A172 (cell line): ENCODE measurements at regions not wholly inside any gene's neighbourhood (a gene's known extent, or its start where the extent isn't known, plus 50 kb on each side); places are given as distances from the start of the nearest gene placed in this dataset.
"Not testable (repeated sequence)": the region's sequence is repeated elsewhere in the genome, so short reads cannot be mapped to it uniquely, and the experiment has no call there.

Source experiments
- DNase-seq: peaks from one replicate; pipeline ENCODE4 v3.0.0-alpha.2; 2015; ENCODE audit warnings: low spot score

GRCh38 chr17:52895272-52895671 lies 736.8 kb upstream of the CA10 start:
- DNase-seq, result no peak

- no peak for DNase-seq
These were observed 733.8 kb upstream of the CA10 start for GRCh38 chr17:52892334-52892733.

DNA sequence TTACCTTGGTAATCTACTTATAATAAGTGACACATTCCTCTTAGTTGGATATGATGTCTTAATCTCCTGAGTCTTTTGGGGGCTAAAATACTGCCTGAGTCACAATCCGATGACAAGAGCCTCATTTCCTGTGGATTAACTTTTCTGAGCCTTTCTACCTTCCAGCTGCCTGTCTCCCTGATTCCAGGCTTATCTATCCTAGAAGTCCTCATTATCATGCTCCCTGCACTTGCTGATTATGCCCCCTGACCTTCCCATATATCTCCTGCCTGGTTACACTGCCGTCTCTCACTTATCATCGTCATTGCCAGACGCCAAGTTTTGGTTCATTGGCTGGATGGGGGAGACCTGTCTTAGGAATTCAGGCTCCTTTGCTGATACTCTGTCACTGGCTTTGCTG lies 727.4 kb upstream of the CA10 start:
- DNase-seq, result no peak

DNA sequence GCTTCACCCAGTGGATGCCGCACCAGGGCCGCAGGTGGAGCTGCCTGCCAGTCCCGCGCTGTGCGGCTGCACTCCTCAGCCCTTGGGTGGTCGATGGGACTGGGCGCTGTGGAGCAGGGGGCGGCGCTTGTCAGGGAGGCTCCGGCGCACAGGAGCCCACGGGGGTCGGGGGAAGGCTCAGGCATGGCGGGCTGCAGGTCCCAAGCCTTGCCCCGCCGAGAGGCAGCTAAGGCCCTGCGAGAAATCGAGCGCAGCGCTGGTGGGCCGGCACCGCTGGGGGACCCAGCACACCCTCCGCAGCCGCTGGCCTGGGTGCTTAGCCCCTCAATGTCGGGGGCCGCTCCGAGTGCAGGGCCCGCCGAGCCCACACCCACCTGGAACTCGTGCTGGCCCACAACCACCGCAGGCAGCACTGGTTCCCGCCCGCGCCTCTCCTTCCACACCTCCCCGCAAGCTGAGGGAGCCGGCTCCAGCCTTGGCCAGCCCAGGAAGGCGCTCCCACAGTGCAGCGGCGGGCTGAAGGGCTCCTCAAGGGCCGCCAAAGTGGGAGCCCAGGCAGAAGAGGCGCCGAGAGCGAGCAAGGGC lies 725.5 kb upstream of the CA10 start:
- DNase-seq, result not testable (repeated sequence)

DNA sequence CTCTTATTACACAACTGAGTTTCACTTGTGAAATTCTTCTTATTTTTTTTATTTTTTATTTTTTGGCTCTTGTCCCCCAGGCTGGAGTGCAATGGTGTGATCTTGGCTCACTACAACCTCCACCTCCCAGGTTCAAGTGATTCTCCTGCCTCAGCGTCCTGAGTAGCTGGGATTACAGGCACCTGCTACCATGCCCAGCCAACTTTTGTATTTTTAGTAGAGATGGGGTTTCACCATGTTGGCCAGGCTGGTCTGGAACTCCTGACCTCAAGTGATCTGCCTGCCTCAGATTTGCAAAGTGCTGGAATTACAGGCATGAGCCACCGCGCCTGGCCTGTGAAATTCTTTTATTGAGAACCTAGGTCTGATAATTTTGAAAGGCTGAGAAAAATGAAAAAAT lies 688.3 kb upstream of the CA10 start:
- DNase-seq, result not testable (repeated sequence)

DNA sequence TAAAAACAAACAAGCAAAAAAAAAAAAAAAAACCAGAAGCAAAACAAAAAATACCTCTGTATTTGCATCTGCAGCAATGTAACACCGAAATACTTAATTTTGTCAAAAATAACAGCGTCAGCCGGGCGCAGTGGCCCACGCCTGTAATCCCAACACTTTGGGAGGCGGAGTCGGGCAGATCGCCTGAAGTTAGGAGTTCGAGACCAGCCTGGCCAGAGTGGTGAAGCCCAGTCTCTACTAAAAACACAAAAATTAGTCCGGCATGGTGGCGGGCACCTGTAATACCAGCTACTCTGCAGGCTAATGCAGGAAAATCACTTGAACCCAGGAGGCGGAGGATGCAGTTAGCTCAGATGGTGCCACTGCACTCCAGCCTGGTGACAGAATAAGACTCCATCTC lies 683.5 kb upstream of the CA10 start:
- no peak for DNase-seq

- DNase-seq, result no peak
These were observed 679.0 kb upstream of the CA10 start for GRCh38 chr17:52837492-52837891.

DNA sequence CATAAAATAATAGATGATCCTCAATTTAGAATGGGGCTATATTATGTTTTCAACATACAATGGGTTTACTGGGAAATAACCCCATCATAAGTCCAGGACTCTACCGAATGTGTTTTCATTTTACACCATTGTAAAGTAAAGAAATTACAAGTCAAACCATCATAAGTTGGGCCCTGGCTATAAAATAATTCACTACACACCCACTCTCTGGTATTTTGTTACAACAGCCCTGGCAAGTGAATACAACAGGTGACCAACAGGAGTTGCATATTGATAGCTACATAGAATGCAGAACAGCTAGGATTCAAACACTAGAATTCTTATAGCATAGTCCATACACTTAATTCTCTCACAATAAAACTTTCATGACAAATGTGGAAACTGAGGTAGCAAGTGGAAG lies 673.0 kb upstream of the CA10 start:
- no peak for DNase-seq

- DNase-seq, result peak; percentile 42
These were observed 670.1 kb upstream of the CA10 start for GRCh38 chr17:52828621-52829020.

GRCh38 chr17:52827526-52827925 lies 669.0 kb upstream of the CA10 start:
- no peak for DNase-seq

- DNase-seq, result no peak
These were observed 666.0 kb upstream of the CA10 start for GRCh38 chr17:52824542-52824941.

- DNase-seq, result no peak
These were observed 664.6 kb upstream of the CA10 start for GRCh38 chr17:52823155-52823554.

- DNase-seq, result no peak
These were observed 631.9 kb upstream of the CA10 start for GRCh38 chr17:52790359-52790955.

GRCh38 chr17:52789829-52790228 lies 631.3 kb upstream of the CA10 start:
- no peak for DNase-seq

DNA sequence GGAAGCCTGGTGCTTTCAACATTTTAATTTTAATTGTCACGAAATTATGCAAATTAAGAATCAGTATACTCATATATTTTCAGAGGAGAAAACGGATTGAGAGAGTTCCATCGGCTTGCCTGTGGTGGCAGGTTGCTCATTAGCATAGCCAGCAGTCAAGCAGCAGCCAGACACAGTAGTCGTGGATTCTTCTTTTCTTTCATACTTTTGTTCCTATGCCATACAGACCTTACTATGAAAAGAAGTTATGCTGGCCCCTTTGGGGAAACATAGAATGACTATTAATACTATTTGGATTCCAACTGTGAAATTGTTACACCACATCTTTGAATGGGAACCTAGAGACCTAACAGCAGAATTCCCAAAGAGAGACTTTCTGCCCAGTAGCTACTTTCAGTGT lies 617.7 kb upstream of the CA10 start:
- DNase-seq, result no peak

- no peak for DNase-seq
These were observed 604.3 kb upstream of the CA10 start for GRCh38 chr17:52762794-52763167.

DNA sequence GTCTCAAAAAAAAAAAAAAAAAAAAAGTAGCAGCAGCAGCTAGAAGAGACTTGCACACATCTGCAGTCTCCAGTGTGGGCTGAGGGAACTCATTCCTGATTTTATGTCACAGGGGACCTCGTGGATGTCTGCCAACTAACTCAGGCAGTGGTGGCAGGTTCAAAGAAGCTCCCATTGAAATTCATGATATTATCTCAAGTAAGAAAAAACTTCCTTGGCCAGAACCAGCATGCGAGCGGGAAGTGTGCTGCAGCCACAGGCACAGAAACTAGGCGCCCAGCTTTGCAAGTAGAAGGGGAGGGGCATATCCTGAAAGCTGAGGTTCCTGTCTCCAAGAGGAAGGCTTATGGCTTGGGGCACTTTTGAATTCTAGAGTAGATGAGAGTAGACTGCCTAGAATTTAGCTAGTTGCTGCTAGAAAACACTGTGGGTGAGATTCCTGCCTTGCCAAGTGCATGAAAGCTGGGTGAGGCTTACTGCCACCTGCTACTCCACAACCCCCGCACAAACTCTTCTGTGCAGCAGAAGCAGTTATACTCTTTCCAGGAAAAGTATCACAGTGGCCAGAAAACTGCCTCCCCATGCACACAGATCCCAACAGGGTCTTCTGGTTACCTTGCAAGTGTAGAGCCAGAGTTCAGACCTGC lies 603.8 kb upstream of the CA10 start:
- DNase-seq, result no peak

DNA sequence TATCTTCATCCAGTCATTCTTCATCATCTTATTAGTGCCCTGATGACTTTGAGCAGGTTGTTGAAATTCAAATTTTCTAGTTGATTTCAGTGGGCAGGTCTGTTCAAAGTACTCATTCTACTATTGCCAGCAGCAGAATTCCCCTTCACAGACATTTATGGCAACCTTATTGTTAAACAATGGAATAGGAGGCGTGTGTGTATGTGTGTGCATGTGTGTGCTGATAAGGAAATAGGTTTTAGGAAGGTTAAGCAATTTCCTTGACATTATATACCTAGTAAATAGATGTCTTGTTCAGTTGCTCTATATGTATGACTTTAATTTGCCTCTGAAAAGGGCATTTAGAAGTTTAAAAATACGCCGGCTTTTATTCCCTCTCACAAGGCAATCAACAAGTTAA lies 601.4 kb upstream of the CA10 start:
- no peak for DNase-seq

- DNase-seq, result no peak
These were observed 600.0 kb upstream of the CA10 start for GRCh38 chr17:52758481-52758880.

GRCh38 chr17:52756746-52757145 lies 598.2 kb upstream of the CA10 start:
- no peak for DNase-seq

- no peak for DNase-seq
These were observed 596.3 kb upstream of the CA10 start for GRCh38 chr17:52754838-52755237.

- DNase-seq, result no peak
These were observed 592.5 kb upstream of the CA10 start for GRCh38 chr17:52751051-52751450.

DNA sequence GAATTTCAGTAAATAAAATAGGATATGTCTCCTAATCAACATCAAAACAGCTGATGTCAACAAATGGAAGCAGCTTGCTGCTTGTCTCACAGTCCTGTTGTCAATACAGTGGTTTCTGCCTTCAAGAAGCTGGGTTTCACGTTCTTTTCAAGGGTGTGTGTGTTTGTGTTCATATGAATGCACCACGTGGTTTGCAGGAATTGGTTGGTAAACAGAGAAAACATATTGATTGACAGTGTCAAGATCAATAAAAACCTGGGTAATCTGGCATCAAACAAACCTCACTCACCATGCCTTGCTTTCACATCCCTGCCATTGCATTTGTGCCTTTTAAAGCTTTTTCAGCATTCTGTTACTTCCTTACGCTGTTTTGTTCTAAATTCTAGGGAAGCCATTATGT lies 585.7 kb upstream of the CA10 start:
- DNase-seq, result no peak

DNA sequence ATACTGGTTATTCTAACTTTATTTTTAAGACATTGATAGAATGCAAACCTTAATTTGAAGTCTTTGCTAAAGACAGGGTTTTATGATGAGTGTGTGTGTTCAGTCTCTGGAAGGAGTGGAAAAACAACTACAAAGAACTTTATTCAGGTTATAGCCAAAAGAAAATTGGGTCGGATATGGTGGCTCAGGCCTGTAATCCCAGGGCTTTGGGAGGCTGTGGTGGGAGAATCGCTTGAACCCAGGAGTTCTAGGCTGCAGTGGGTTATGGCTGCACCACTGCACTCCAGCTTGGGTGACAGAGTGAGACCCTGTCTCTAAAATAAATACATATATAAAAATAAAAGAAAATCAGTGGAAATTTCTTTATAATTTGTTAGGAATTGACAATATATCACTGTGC lies 581.5 kb upstream of the CA10 start:
- DNase-seq, result no peak
